GM11168 (cell line): ENCODE measurements at regions not wholly inside any gene's neighbourhood (a gene's known extent, or its start where the extent isn't known, plus 50 kb on each side); places are given as distances from the start of the nearest gene placed in this dataset.
"Not testable (repeated sequence)": the region's sequence is repeated elsewhere in the genome, so short reads cannot be mapped to it uniquely, and the experiment has no call there.

Experiments used
- in situ Hi-C: fragments of 300-500 bp; cut with MboI; formaldehyde crosslinking; loops from one replicate; pipeline ENCODE4 v1.12.0; 2022; ENCODE audit warnings: low sequenced_read_pairs; ENCODE audit not compliant: unreplicated experiment

GRCh38 chr9:115673599-115673998, 480.0 kb upstream of the PAPPA start:
- in situ Hi-C loops, result no loop called here

GRCh38 chr9:115674091-115674490, 479.5 kb upstream of the PAPPA start:
- in situ Hi-C loops, result no loop called here

- in situ Hi-C loops, result no loop called here
Observed at GRCh38 chr9:115675834-115676233, 477.8 kb upstream of the PAPPA start.

DNA sequence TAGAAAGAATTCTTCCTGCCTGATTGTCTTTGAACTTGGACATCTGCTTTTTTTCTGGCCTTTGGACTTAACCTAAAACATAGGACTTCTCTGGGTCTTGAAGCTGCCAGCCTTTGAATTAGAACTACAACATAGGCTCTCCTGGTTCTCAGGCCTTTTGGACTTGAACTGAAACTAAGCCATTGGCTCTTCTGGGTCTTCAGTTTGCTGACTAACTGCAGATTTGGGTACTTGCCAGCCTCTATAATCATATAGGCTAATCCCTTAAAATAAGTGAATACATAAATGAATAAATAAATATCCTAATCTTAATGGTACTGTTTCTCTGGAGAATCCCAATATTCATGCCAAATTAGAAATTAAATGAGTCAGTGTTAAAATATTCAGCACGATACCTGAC, 473.4 kb upstream of the PAPPA start:
- in situ Hi-C loops, result no loop called here

DNA sequence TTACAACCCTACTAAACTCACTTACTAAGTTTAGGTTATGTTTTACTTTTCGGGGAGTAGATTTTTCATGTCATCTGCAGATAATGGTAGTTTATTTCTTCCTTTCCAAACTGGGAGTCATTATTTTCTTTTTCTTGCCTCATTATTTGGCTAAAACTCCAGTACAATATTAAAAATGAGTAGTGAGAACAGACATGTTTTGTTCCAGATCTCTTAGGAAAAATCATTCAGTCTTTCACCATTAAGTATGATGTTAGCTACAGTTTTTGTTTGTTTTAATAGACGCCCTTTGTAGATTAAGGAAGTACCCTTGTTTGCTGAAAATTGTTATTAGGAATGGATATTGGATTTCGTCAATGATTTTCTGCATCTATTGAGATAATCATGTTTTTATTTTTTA, 472.0 kb upstream of the PAPPA start:
- in situ Hi-C loops, result no loop called here

DNA sequence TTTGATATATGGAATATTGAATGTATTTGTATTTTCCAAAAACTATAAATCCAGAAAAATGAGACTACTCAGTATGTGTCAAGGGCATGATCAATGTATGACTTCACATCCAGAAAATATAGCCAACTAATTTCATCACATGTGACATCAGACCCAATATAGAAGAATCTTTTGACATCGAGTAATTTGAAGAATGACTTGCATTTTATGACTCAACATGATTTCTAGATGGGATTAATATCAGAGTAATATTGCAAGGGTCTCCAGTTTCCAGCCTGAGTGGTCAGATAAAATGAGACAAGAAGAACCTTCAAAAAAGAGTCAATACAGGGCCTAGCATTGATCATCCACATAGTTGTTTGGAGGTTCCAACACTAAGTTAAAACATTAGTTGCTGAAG, 467.5 kb upstream of the PAPPA start:
- in situ Hi-C loops, result no loop called here

DNA sequence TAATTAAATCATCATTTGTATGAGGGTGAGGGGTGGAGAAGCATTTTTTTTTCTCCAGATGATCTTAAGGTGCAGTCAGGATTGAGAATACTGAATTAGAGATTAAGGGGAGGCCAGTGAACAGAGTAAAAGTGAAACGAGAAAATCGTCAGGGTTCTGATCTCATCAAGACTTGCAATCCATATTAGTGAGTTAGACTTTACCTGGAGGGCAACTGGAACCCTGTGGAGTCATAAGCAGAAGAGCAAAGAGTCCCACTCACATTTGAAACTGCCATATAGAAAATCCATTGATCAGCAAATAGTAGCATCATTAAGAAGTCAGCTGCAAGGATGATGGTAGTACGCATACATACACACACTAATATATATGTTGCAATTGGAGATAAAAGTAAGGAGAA, 466.2 kb upstream of the PAPPA start:
- in situ Hi-C loops, result no loop called here

DNA sequence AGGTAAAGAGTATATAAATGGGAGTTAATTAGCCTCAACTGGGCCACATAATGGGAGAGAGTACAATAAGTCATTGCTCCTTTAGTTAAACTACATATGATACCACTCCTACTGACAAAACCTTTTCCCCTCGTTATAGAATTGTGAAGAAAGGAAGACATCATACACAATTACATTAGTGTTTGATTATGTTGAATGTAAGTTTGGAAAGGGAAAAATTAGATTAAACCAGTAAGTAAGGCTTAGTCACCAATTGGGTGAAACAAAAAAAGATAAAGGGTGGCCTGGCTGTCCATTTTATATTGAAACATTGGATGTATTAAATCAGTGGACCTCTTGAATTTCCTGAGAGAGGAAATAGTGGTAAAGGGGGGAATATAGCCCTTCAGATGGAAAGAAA, 464.3 kb upstream of the PAPPA start:
- in situ Hi-C loops, result no loop called here

DNA sequence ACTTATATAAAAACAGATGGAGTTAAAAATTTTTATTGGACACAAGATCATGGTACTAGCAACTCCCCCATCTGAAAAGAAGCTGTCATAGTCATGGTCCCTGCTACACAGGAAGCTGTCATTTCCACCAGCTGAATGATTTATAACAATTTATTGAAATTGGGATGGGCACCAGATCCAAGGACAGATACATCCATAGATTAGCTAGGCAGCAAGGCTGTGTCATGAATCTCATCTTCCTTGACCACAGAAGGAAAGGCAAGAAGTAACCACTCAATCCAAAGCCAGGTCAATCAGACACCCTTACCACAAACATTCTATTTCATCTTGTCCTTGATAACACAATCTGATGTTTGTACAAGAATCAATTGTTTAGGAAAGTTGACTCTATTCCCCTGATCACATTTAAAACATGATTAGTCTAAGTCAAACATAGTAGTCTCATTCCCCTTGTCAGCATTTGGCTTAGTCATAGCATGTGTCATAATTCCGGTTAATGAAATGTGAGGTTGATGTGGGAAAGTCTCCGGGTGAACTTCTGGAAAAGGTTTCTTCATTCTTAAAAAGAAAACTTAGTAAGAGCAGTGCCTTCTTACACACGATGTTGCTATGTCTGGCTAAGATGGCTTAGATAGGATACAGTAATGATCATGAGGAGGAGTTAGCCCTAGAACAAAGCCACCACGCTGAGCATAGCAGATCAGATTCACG, 462.6 kb upstream of the PAPPA start:
- in situ Hi-C loops, result no loop called here

GRCh38 chr9:115691693-115692092, 461.9 kb upstream of the PAPPA start:
- in situ Hi-C loops, result no loop called here

GRCh38 chr9:115692868-115693267, 460.7 kb upstream of the PAPPA start:
- in situ Hi-C loops, result not testable (repeated sequence)

GRCh38 chr9:115694014-115694413, 459.6 kb upstream of the PAPPA start:
- in situ Hi-C loops, result no loop called here

- in situ Hi-C loops, result no loop called here
Observed at GRCh38 chr9:115694991-115695390, 458.6 kb upstream of the PAPPA start.

DNA sequence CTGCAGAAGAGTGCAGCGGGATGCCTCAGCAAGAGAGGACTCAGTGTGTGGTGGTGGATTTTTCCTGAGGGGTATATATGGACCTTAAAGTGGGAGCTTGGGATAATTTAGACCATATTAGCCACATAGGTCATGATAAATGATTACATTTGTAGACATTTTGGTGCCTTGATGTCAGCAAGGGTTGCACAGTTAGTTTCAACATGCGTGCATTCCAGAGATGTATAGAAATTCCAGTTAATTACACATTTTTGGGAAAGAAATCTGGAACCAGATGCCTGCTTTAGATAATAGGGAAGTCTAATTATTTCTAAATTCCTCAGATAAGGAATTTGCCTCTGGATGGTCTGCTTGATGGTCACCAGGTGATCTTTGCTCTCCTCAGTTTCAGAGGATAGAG, 440.6 kb upstream of the PAPPA start:
- in situ Hi-C loops, result no loop called here

GRCh38 chr9:115715666-115716065, 437.9 kb upstream of the PAPPA start:
- in situ Hi-C loops, result no loop called here

DNA sequence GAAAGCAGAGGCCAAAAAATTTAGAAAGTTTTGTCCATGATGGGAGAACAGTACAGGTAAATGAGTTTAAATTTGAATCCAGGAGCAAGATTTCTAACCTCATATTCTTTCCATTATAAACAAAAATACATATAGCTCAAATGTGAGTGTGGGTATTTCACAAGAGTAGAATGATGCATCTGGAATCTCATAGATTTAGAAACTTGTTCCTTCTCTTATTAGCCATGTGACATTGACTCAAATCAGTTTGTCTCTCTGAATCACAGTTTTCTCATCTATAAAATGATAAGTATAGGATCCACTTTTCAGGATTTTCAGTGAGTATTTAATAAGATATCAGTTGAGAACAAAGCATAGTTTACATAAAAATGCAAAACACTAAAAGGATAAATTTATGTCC, 436.3 kb upstream of the PAPPA start:
- in situ Hi-C loops, result no loop called here

GRCh38 chr9:115717711-115718173, 435.8 kb upstream of the PAPPA start:
- in situ Hi-C loops, result no loop called here

- in situ Hi-C loops, result no loop called here
Observed at GRCh38 chr9:115730396-115730795, 423.2 kb upstream of the PAPPA start.

DNA sequence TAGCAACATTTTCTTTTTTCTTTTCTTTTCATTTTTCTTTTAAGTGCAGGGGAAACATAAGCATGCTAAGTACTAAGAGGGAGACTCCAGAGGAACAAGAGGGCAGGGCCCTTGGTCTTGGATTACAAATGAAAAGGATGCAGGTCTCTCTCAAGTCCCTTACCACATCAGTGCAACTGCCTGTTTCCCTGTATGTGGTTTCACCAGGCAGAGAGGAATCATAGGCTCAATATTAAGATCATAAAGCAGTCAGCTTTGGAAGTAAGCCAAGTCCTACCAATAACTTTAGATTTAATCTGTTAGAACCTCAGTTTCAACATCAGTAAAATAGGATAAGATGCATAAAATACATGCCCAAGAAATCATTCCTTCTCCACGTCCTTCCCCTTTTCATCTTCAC, 422.7 kb upstream of the PAPPA start:
- in situ Hi-C loops, result no loop called here

GRCh38 chr9:115733318-115734110, 420.1 kb upstream of the PAPPA start:
- in situ Hi-C loops, result no loop called here

GRCh38 chr9:115739096-115739875, 414.3 kb upstream of the PAPPA start:
- in situ Hi-C loops, result no loop called here
